ENCODE measurements at regions not wholly inside any gene's neighbourhood (a gene's known extent, or its start where the extent isn't known, plus 50 kb on each side); places are given as distances from the start of the nearest gene placed in this dataset.

DNA sequence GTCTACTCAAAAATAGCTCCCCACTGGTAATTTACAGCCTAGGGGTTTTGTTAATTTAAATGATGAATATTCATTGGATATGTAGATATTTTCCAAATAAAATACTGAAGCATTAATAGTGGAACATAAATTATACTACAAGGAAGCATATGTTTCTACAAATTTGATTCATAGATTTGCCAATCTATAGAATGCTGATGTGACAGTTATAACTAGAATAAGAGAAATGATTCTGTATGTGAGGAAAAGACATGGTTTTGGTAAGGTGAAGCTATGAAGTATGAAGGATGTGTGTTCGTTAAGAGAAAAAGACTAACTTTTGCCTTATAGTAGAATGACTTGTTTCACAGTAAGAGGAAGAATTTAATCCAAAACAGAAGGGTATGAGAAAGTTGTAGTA, 61.3 kb downstream of the IARS1 start:
- no peak for TF ChIP-seq EZH2 (IDR thresholded peaks at IDR 0.05; ENCODE audit: low read length, missing control alignments)
- TF ChIP-seq, protein P1, sequence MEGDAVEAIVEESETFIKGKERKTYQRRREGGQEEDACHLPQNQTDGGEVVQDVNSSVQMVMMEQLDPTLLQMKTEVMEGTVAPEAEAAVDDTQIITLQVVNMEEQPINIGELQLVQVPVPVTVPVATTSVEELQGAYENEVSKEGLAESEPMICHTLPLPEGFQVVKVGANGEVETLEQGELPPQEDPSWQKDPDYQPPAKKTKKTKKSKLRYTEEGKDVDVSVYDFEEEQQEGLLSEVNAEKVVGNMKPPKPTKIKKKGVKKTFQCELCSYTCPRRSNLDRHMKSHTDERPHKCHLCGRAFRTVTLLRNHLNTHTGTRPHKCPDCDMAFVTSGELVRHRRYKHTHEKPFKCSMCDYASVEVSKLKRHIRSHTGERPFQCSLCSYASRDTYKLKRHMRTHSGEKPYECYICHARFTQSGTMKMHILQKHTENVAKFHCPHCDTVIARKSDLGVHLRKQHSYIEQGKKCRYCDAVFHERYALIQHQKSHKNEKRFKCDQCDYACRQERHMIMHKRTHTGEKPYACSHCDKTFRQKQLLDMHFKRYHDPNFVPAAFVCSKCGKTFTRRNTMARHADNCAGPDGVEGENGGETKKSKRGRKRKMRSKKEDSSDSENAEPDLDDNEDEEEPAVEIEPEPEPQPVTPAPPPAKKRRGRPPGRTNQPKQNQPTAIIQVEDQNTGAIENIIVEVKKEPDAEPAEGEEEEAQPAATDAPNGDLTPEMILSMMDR (conservative IDR thresholded peaks at IDR 0.05 in 1 of 2, IDR thresholded peaks at IDR 0.05 in 1 of 2; ENCODE audit: low read depth in 1 of 2, low read length in 2 of 2) = no peak
- H3K4me3 ChIP-seq (replicated peaks in 1 of 4; ENCODE audit: control extremely low read depth in 1 of 4, insufficient read depth in 1 of 4, low read depth in 3 of 4, low read length in 4 of 4) = no peak overlapping the region
- H3K4me2 ChIP-seq (ENCODE audit: extremely low read depth, insufficient read depth, low read length) = no peak overlapping the region
- H3K79me2 ChIP-seq (ENCODE audit: control insufficient read depth, insufficient read depth, low read length) = no peaks in the 10 kb centered on the region
- H2AFZ ChIP-seq (ENCODE audit: low read length) = no peak overlapping the region
- H3K9ac ChIP-seq (ENCODE audit: insufficient read depth, low read length) = no peak overlapping the region
- DNase-seq (ENCODE audit: low read depth in 2 of 2) = no peak
- H4K20me1 ChIP-seq (ENCODE audit: control insufficient read depth, extremely low read depth, insufficient read depth, low read length) = no peaks in the 10 kb centered on the region
- H3K4me1 ChIP-seq (ENCODE audit: control insufficient read depth, extremely low read depth, insufficient read depth, low read length) = no peaks in the 10 kb centered on the region
- H3K9me3 ChIP-seq (ENCODE audit: control insufficient read depth, insufficient read depth, low read depth, low read length) = no peaks in the 10 kb centered on the region
- H3K27ac ChIP-seq (ENCODE audit: insufficient read depth, low read length) = no peak overlapping the region
- no peaks in the 10 kb centered on the region for H3K27me3 ChIP-seq (ENCODE audit: control insufficient read depth, insufficient read depth, low read length)
- H3K36me3 ChIP-seq (ENCODE audit: control insufficient read depth, insufficient read depth, low read length) = peaks cover 5% of the 10 kb centered on the region

DNA sequence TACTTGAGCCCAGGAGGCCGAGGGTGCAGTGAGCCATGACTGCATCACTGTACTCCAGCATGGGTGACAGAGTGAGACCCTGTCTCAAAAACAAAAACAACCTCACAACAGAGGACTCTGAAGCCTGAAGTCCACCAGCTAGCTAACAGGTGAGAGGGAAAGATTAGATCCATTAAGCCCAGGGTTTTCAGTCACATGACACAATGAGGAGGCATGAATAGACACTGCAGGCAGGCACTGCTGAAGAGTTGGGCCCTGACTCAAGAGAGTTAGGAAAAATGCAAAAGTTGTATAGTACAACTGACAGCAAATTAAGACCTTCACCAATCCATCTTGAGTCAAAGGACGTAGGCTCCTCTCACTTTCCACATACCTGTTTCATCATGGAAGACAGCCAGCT, 64.9 kb downstream of the IARS1 start:
- H3K79me2 ChIP-seq (ENCODE audit: control insufficient read depth, insufficient read depth, low read length) = no peaks in the 10 kb centered on the region
- H4K20me1 ChIP-seq (ENCODE audit: control insufficient read depth, extremely low read depth, insufficient read depth, low read length) = no peaks in the 10 kb centered on the region
- no peak overlapping the region for H3K27ac ChIP-seq (ENCODE audit: insufficient read depth, low read length)
- H3K27me3 ChIP-seq (ENCODE audit: control insufficient read depth, insufficient read depth, low read length) = no peaks in the 10 kb centered on the region
- no peak overlapping the region for H3K9ac ChIP-seq (ENCODE audit: insufficient read depth, low read length)
- TF ChIP-seq, protein P1 (conservative IDR thresholded peaks at IDR 0.05 in 1 of 2, IDR thresholded peaks at IDR 0.05 in 1 of 2; ENCODE audit: low read depth in 1 of 2, low read length in 2 of 2) = no peak
- no peak for TF ChIP-seq EZH2 (IDR thresholded peaks at IDR 0.05; ENCODE audit: low read length, missing control alignments)
- no peaks in the 10 kb centered on the region for H3K4me1 ChIP-seq (ENCODE audit: control insufficient read depth, extremely low read depth, insufficient read depth, low read length)
- no peak for DNase-seq (ENCODE audit: low read depth in 2 of 2)
- H3K36me3 ChIP-seq (ENCODE audit: control insufficient read depth, insufficient read depth, low read length) = peaks cover 7% of the 10 kb centered on the region
- H3K9me3 ChIP-seq (ENCODE audit: control insufficient read depth, insufficient read depth, low read depth, low read length) = no peaks in the 10 kb centered on the region
- no peak overlapping the region for H2AFZ ChIP-seq (ENCODE audit: low read length)
- no peak overlapping the region for H3K4me3 ChIP-seq (replicated peaks in 1 of 4; ENCODE audit: control extremely low read depth in 1 of 4, insufficient read depth in 1 of 4, low read depth in 3 of 4, low read length in 4 of 4)
- H3K4me2 ChIP-seq (ENCODE audit: extremely low read depth, insufficient read depth, low read length) = no peak overlapping the region

DNA sequence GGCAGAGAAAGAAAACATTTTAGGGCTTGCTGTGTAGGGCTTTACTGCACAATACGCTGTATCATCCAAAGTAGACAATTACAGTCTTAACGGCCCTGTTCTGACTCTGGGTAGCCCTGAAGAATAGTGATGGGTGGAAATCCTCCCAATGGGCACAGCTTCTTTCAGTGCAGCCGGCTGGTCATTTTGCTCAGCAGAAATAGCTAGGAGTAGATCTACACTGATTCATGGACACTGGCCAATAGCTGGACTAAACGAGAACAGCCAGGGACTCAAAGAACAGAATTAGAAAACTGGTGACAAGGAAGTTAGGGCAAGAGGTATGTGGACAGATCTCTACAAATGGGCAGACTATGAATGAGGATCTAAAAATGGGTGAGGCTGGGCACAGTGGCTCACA, 69.3 kb downstream of the IARS1 start:
- H3K4me2 ChIP-seq (ENCODE audit: extremely low read depth, insufficient read depth, low read length) = no peak overlapping the region
- H3K4me1 ChIP-seq (ENCODE audit: control insufficient read depth, extremely low read depth, insufficient read depth, low read length) = no peaks in the 10 kb centered on the region
- no peak overlapping the region for H3K4me3 ChIP-seq (replicated peaks in 1 of 4; ENCODE audit: control extremely low read depth in 1 of 4, insufficient read depth in 1 of 4, low read depth in 3 of 4, low read length in 4 of 4)
- peaks cover 10% of the 10 kb centered on the region for H3K36me3 ChIP-seq (ENCODE audit: control insufficient read depth, insufficient read depth, low read length)
- H3K27ac ChIP-seq (ENCODE audit: insufficient read depth, low read length) = no peak overlapping the region
- H3K9me3 ChIP-seq (ENCODE audit: control insufficient read depth, insufficient read depth, low read depth, low read length) = no peaks in the 10 kb centered on the region
- H4K20me1 ChIP-seq (ENCODE audit: control insufficient read depth, extremely low read depth, insufficient read depth, low read length) = no peaks in the 10 kb centered on the region
- no peak overlapping the region for H3K9ac ChIP-seq (ENCODE audit: insufficient read depth, low read length)
- H2AFZ ChIP-seq (ENCODE audit: low read length) = no peak overlapping the region
- H3K79me2 ChIP-seq (ENCODE audit: control insufficient read depth, insufficient read depth, low read length) = no peaks in the 10 kb centered on the region
- H3K27me3 ChIP-seq (ENCODE audit: control insufficient read depth, insufficient read depth, low read length) = no peaks in the 10 kb centered on the region
- no peak for DNase-seq (ENCODE audit: low read depth in 2 of 2)
- TF ChIP-seq, protein P1 (conservative IDR thresholded peaks at IDR 0.05 in 1 of 2, IDR thresholded peaks at IDR 0.05 in 1 of 2; ENCODE audit: low read depth in 1 of 2, low read length in 2 of 2) = no peak
- no peak for TF ChIP-seq EZH2 (IDR thresholded peaks at IDR 0.05; ENCODE audit: low read length, missing control alignments)

Measured in fibroblast of lung (primary cell).